Prostate gland (tissue), 2 donors: ENCODE measurements at regions not wholly inside any gene's neighbourhood (a gene's known extent, or its start where the extent isn't known, plus 50 kb on each side); places are given as distances from the start of the nearest gene placed in this dataset.

Experiments
- CTCF ChIP-seq, 4 experiments: fragments of 200-600 bp in 2 of 4; fragments of 450-650 bp in 2 of 4; sonication (generic) in 2 of 4; IDR thresholded peaks; 1 replicate in 3 of 4; 2 replicates in 1 of 4; pipeline ENCODE4 v1.5.1; 2016 to 2019; ENCODE audit warnings: antibody characterized with exemption in 4 of 4, mild to moderate bottlenecking in 2 of 4, moderate library complexity in 2 of 4
- POLR2A ChIP-seq: fragments of 450-650 bp; IDR thresholded peaks from one replicate; pipeline ENCODE4 v1.6.1; 2016; ENCODE audit warnings: antibody characterized with exemption, mild to moderate bottlenecking
- POLR2AphosphoS5 ChIP-seq: sonication (generic); formaldehyde crosslinking; IDR thresholded peaks from one replicate; pipeline ENCODE4 v1.6.1; 2017; ENCODE audit warnings: antibody characterized with exemption

- TF ChIP-seq CTCF (IDR thresholded peaks at IDR 0.05) (no peak), POLR2AphosphoS5 (no peak), POLR2A (no peak)
Observed at GRCh38 chr7:1344421-1344820, 111.7 kb downstream of the UNCX start.
